WTC11 (cell line): ENCODE measurements at regions not wholly inside any gene's neighbourhood (a gene's known extent, or its start where the extent isn't known, plus 50 kb on each side); places are given as distances from the start of the nearest gene placed in this dataset.
A peak's percentile ranks its signal among the peaks of the same experiment; 100 is the strongest.

Experiments
- ATAC-seq: fragments of 200-7000 bp; cut with Tn5 transposase; 2 replicates; pipeline ENCODE4 v1.10.0; 2021; ENCODE audit warnings: mild to moderate bottlenecking, moderate library complexity
- CTCF ChIA-PET: fragments of 300-600 bp; sonication (Branson Sonifier 250); formaldehyde crosslinking; loops from one replicate; lab custom pipeline; 2021; ENCODE audit warnings: antibody characterized with exemption; lab: Charles Lee
- POLR2A ChIA-PET: fragments of 350-600 bp; sonication (Branson Sonifier 250); formaldehyde crosslinking; loops from one replicate; lab custom pipeline; 2021; ENCODE audit warnings: antibody characterized with exemption; lab: Charles Lee
- DNase-seq: peaks from one replicate; pipeline ENCODE4 v3.0.0; 2021; ENCODE audit warnings: low spot score
- H3K27ac Mint-ChIP-seq: 2 replicates; pipeline ENCODE4 v1.8.0; 2021; ENCODE audit warnings: mixed read lengths
- H3K27me3 Mint-ChIP-seq: 2 replicates; pipeline ENCODE4 v1.8.0; 2021; ENCODE audit warnings: low read depth, mild to moderate bottlenecking, moderate library complexity, mixed read lengths
- H3K36me3 Mint-ChIP-seq: 2 replicates; pipeline ENCODE4 v1.8.0; 2021; ENCODE audit warnings: mixed read lengths
- H3K4me1 Mint-ChIP-seq: 2 replicates; pipeline ENCODE4 v1.8.0; 2022; ENCODE audit warnings: mixed read lengths
- H3K4me3 Mint-ChIP-seq: 2 replicates; pipeline ENCODE4 v1.8.0; 2021; ENCODE audit warnings: mild to moderate bottlenecking, moderate library complexity, mixed read lengths
- H3K9me3 Mint-ChIP-seq: 2 replicates; pipeline ENCODE4 v1.8.0; 2021; ENCODE audit warnings: mixed read lengths
- ELF4 ChIP-seq: sonication (generic); formaldehyde crosslinking; IDR thresholded peaks from 2 replicates; pipeline ENCODE4 v1.8.1; 2022; ENCODE audit warnings: low read depth, mild to moderate bottlenecking, moderate library complexity, missing genetic modification reagents
- ETV6 ChIP-seq: sonication (generic); formaldehyde crosslinking; IDR thresholded peaks from 2 replicates; pipeline ENCODE4 v1.8.1; 2022; ENCODE audit warnings: mild to moderate bottlenecking, missing genetic modification reagents
- FOXJ3 ChIP-seq: sonication (generic); formaldehyde crosslinking; IDR thresholded peaks from 2 replicates; pipeline ENCODE4 v1.9.0; 2021; ENCODE audit warnings: missing genetic modification reagents, mild to moderate bottlenecking, borderline replicate concordance
- FOXP1 ChIP-seq: sonication (generic); formaldehyde crosslinking; IDR thresholded peaks from 2 replicates; pipeline ENCODE4 v1.8.0; 2022; ENCODE audit warnings: missing genetic modification reagents, mild to moderate bottlenecking, moderate library complexity, borderline replicate concordance
- GABPB1 ChIP-seq: sonication (generic); formaldehyde crosslinking; IDR thresholded peaks from 2 replicates; pipeline ENCODE4 v1.8.1; 2023; ENCODE audit warnings: mild to moderate bottlenecking, missing genetic modification reagents
- GTF2I ChIP-seq: fragments of 250-450 bp; sonication (Bioruptor Pico); conservative IDR thresholded peaks from 2 replicates; pipeline ENCODE4 v1.4.0; 2021; ENCODE audit warnings: mild to moderate bottlenecking
- JUN ChIP-seq: sonication (generic); formaldehyde crosslinking; IDR thresholded peaks from 2 replicates; pipeline ENCODE4 v1.8.0; 2023; ENCODE audit warnings: mild to moderate bottlenecking, missing genetic modification reagents
- KAT7 ChIP-seq: sonication (generic); formaldehyde crosslinking; IDR thresholded peaks from 2 replicates; pipeline ENCODE4 v1.8.1; 2023; ENCODE audit warnings: missing genetic modification reagents, mild to moderate bottlenecking, borderline replicate concordance
- MYBL2 ChIP-seq: sonication (generic); formaldehyde crosslinking; IDR thresholded peaks from 2 replicates; pipeline ENCODE4 v1.8.1; 2023; ENCODE audit warnings: mild to moderate bottlenecking, moderate library complexity, missing genetic modification reagents
- NFYB ChIP-seq: sonication (generic); formaldehyde crosslinking; conservative IDR thresholded peaks from 2 replicates; pipeline ENCODE4 v1.8.0; 2022; ENCODE audit warnings: low read depth, missing genetic modification reagents
- RELA ChIP-seq: sonication (generic); formaldehyde crosslinking; IDR thresholded peaks from 2 replicates; pipeline ENCODE4 v1.8.1; 2022; ENCODE audit warnings: missing genetic modification reagents, mild to moderate bottlenecking, borderline replicate concordance
- RORB ChIP-seq: fragments of 250-450 bp; sonication (Bioruptor Pico); IDR thresholded peaks from 2 replicates; pipeline ENCODE4 v1.9.0; 2021; ENCODE audit warnings: mild to moderate bottlenecking
- TEAD1 ChIP-seq: sonication (generic); formaldehyde crosslinking; IDR thresholded peaks from 2 replicates; pipeline ENCODE4 v1.8.0; 2022; ENCODE audit warnings: mild to moderate bottlenecking, missing genetic modification reagents
- TEAD4 ChIP-seq: sonication (generic); formaldehyde crosslinking; IDR thresholded peaks from 2 replicates; pipeline ENCODE4 v1.8.0; 2022; ENCODE audit warnings: mild to moderate bottlenecking, missing genetic modification reagents
- ZNF121 ChIP-seq: sonication (generic); formaldehyde crosslinking; IDR thresholded peaks from 2 replicates; pipeline ENCODE4 v1.8.0; 2023; ENCODE audit warnings: missing genetic modification reagents
- ZNF138 ChIP-seq: sonication (generic); formaldehyde crosslinking; conservative IDR thresholded peaks from 2 replicates; pipeline ENCODE4 v1.8.1; 2022; ENCODE audit warnings: mild to moderate bottlenecking, moderate library complexity, missing genetic modification reagents
- ZNF263 ChIP-seq: sonication (generic); formaldehyde crosslinking; IDR thresholded peaks from 2 replicates; pipeline ENCODE4 v1.8.1; 2022; ENCODE audit warnings: low read depth, mild to moderate bottlenecking, moderate library complexity, missing genetic modification reagents
- ZNF423 ChIP-seq: fragments of 250-450 bp; sonication (Bioruptor Pico); IDR thresholded peaks from 2 replicates; pipeline ENCODE4 v2.1.2; 2022; ENCODE audit warnings: mild to moderate bottlenecking, moderate library complexity
- TF ChIP-seq, protein P1 (sequence below): fragments of 250-450 bp; sonication (Bioruptor Pico); IDR thresholded peaks from 2 replicates; pipeline ENCODE4 v1.8.0; 2021; ENCODE audit warnings: mild to moderate bottlenecking
- TF ChIP-seq, protein P2 (sequence below): sonication (generic); formaldehyde crosslinking; IDR thresholded peaks from 2 replicates; pipeline ENCODE4 v1.8.1; 2022; ENCODE audit warnings: low read depth, mild to moderate bottlenecking, moderate library complexity, missing genetic modification reagents, borderline replicate concordance
- TF ChIP-seq, protein P3 (sequence below): sonication (generic); formaldehyde crosslinking; conservative IDR thresholded peaks from 2 replicates; pipeline ENCODE4 v1.8.1; 2022; ENCODE audit warnings: mild to moderate bottlenecking, missing genetic modification reagents
- TF ChIP-seq, protein P4 (sequence below): sonication (generic); formaldehyde crosslinking; IDR thresholded peaks from 2 replicates; pipeline ENCODE4 v1.8.1; 2022; ENCODE audit warnings: missing genetic modification reagents, borderline replicate concordance
- TF ChIP-seq, protein P5 (sequence below): sonication (generic); formaldehyde crosslinking; IDR thresholded peaks from 2 replicates; pipeline ENCODE4 v1.8.0; 2022; ENCODE audit warnings: missing genetic modification reagents
- TF ChIP-seq, protein P6 (sequence below): sonication (generic); formaldehyde crosslinking; IDR thresholded peaks from 2 replicates; pipeline ENCODE4 v1.8.1; 2022; ENCODE audit warnings: low read depth, missing genetic modification reagents, borderline replicate concordance

DNA sequence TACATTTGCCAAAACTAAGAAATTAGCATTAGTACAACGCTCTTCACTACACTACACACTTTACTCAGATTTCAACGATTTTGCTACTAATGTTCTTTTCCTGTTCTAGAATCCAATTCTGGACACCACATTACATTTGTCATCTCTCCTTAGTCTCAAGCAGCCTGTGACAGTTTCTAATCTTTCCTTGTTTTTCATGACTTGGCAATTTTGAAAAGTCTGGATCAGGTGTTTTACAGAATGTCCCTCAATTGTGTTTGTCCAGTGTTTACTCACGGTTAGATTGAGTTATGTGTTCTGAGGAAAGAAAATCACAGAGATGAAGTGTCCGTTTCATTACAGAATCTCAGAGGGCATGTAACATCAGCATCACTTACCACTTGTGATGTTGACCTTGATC lies 372.6 kb downstream of the TFAP2A start:
- peaks cover 10% of the 10 kb centered on the region for H3K9me3 Mint-ChIP-seq
- H3K27me3 Mint-ChIP-seq: no peaks in the 10 kb centered on the region; the same call in 1 of the 2 replicates
- TF ChIP-seq KAT7 (CRISPR knock-in tag) (no peak), JUN (CRISPR knock-in tag) (no peak), GTF2I (CRISPR knock-in tag) (no peak), ETV6 (CRISPR knock-in tag) (no peak), ZNF121 (CRISPR knock-in tag) (no peak), NFYB (CRISPR knock-in tag) (no peak), RELA (CRISPR knock-in tag) (no peak), TEAD4 (CRISPR knock-in tag) (no peak)
- TF ChIP-seq, protein P1, sequence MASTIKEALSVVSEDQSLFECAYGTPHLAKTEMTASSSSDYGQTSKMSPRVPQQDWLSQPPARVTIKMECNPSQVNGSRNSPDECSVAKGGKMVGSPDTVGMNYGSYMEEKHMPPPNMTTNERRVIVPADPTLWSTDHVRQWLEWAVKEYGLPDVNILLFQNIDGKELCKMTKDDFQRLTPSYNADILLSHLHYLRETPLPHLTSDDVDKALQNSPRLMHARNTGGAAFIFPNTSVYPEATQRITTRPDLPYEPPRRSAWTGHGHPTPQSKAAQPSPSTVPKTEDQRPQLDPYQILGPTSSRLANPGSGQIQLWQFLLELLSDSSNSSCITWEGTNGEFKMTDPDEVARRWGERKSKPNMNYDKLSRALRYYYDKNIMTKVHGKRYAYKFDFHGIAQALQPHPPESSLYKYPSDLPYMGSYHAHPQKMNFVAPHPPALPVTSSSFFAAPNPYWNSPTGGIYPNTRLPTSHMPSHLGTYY (CRISPR knock-in tag): no peak
- TF ChIP-seq, all 79 proteins: peak for 0
- DNase-seq (no peak), ATAC-seq (no peak)
- ChIA-PET CTCF (no interaction called here), POLR2A (no interaction called here)
- no peak overlapping the region for H3K4me3 Mint-ChIP-seq
- H3K36me3 Mint-ChIP-seq: no peaks in the 10 kb centered on the region
- H3K27ac Mint-ChIP-seq: no peak overlapping the region
- H3K4me1 Mint-ChIP-seq: no peaks in the 10 kb centered on the region

DNA sequence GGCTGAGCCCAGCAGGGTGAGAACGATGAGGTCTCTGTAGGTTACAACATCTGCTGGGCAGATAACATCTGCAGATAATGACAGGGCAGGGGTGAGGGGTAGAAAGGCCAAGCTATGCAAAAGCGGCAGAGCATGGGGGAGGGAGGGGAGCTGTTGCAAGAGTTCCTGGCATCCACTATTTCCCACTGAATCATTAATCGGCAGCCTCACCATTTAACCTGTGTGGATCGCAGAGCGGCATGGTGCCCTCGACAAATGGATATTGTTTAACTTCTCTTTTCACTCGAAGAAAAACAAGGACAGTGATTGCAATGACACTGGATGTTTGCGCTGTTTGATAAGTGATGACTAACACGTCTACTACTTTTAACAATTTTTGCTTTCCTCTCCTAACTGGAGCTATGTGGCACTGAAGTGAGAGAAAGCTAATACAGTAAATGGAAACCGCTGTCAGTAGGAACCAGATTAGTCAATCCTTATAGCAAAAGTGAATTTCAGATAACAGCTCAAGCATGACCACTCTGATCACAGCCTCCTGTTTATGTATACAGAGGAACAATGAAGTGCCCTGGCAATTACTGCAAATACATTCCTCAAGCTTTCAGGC lies 381.5 kb downstream of the TFAP2A start:
- Mint-ChIP-seq H3K27ac (no peak overlapping the region), H3K9me3 (no peaks in the 10 kb centered on the region), H3K27me3 (peaks cover 8% of the 10 kb centered on the region; the same call in 1 of the 2 replicates), H3K36me3 (no peaks in the 10 kb centered on the region), H3K4me1 (peaks cover 9% of the 10 kb centered on the region), H3K4me3 (no peak overlapping the region)
- TF ChIP-seq, protein P2, sequence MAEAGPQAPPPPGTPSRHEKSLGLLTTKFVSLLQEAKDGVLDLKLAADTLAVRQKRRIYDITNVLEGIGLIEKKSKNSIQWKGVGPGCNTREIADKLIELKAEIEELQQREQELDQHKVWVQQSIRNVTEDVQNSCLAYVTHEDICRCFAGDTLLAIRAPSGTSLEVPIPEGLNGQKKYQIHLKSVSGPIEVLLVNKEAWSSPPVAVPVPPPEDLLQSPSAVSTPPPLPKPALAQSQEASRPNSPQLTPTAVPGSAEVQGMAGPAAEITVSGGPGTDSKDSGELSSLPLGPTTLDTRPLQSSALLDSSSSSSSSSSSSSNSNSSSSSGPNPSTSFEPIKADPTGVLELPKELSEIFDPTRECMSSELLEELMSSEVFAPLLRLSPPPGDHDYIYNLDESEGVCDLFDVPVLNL (CRISPR knock-in tag): no peak
- TF ChIP-seq FOXJ3 (CRISPR knock-in tag): no peak
- TF ChIP-seq, protein P3, sequence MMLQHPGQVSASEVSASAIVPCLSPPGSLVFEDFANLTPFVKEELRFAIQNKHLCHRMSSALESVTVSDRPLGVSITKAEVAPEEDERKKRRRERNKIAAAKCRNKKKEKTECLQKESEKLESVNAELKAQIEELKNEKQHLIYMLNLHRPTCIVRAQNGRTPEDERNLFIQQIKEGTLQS (CRISPR knock-in tag): no peak
- no peak for TF ChIP-seq FOXP1 (CRISPR knock-in tag)
- no peak for TF ChIP-seq ELF4 (CRISPR knock-in tag)
- no peak for TF ChIP-seq ZNF263 (CRISPR knock-in tag)
- no peak for TF ChIP-seq MYBL2 (CRISPR knock-in tag)
- TF ChIP-seq, protein P4, sequence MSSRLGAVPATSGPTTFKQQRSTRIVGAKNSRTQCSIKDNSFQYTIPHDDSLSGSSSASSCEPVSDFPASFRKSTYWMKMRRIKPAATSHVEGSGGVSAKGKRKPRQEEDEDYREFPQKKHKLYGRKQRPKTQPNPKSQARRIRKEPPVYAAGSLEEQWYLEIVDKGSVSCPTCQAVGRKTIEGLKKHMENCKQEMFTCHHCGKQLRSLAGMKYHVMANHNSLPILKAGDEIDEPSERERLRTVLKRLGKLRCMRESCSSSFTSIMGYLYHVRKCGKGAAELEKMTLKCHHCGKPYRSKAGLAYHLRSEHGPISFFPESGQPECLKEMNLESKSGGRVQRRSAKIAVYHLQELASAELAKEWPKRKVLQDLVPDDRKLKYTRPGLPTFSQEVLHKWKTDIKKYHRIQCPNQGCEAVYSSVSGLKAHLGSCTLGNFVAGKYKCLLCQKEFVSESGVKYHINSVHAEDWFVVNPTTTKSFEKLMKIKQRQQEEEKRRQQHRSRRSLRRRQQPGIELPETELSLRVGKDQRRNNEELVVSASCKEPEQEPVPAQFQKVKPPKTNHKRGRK (CRISPR knock-in tag): no peak
- no peak for TF ChIP-seq JUN (CRISPR knock-in tag)
- TF ChIP-seq RORB: no peak
- ChIA-PET CTCF (interaction anchor here (0.6 to 1.0 kb wide), 4 partner anchors 51 to 388 kb away, joined by 3 to 4 read pairs (median 3); partner anchors contain the start of gene TFAP2A), POLR2A (interaction anchor here (0.6 kb wide), 1 partner anchor 34 kb away, joined by 3 read pairs; no protein-coding TSS in a partner anchor)
- DNase-seq (no peak), ATAC-seq (peak; percentile 51)

DNA sequence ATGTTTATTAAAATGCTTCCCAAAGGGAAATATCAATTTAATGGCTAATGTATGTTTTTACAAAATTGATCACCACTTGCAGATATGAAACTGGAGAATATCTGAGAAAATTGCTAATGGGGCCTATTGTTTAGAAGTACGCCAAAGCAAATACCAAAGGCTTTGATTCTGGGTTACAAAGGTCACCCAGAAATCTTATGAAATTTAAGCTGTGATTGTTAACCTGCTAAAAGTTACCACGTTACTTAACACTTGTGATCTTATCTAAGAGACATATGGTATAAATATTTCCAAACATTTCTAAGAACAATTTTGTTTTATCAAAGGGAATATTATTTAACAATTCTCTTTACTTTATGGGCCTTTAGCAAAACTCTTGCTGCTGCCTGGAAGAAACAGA lies 383.3 kb downstream of the TFAP2A start:
- H3K27me3 Mint-ChIP-seq: 0 out of 2 replicates have a peak, but pooled peaks cover 8% of the 10 kb centered on the region
- no peak overlapping the region for H3K27ac Mint-ChIP-seq
- no peak for ATAC-seq
- ChIA-PET CTCF (no interaction called here), POLR2A (no interaction called here)
- peaks cover 9% of the 10 kb centered on the region for H3K4me1 Mint-ChIP-seq
- no peaks in the 10 kb centered on the region for H3K9me3 Mint-ChIP-seq
- H3K4me3 Mint-ChIP-seq: no peak overlapping the region
- H3K36me3 Mint-ChIP-seq: no peaks in the 10 kb centered on the region
- no peak for DNase-seq
- TF ChIP-seq, protein P5, sequence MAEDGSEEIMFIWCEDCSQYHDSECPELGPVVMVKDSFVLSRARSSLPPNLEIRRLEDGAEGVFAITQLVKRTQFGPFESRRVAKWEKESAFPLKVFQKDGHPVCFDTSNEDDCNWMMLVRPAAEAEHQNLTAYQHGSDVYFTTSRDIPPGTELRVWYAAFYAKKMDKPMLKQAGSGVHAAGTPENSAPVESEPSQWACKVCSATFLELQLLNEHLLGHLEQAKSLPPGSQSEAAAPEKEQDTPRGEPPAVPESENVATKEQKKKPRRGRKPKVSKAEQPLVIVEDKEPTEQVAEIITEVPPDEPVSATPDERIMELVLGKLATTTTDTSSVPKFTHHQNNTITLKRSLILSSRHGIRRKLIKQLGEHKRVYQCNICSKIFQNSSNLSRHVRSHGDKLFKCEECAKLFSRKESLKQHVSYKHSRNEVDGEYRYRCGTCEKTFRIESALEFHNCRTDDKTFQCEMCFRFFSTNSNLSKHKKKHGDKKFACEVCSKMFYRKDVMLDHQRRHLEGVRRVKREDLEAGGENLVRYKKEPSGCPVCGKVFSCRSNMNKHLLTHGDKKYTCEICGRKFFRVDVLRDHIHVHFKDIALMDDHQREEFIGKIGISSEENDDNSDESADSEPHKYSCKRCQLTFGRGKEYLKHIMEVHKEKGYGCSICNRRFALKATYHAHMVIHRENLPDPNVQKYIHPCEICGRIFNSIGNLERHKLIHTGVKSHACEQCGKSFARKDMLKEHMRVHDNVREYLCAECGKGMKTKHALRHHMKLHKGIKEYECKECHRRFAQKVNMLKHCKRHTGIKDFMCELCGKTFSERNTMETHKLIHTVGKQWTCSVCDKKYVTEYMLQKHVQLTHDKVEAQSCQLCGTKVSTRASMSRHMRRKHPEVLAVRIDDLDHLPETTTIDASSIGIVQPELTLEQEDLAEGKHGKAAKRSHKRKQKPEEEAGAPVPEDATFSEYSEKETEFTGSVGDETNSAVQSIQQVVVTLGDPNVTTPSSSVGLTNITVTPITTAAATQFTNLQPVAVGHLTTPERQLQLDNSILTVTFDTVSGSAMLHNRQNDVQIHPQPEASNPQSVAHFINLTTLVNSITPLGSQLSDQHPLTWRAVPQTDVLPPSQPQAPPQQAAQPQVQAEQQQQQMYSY (CRISPR knock-in tag): no peak
- TF ChIP-seq GABPB1 (CRISPR knock-in tag): no peak
- no peak for TF ChIP-seq ZNF423 (CRISPR knock-in tag)
- TF ChIP-seq, protein P6, sequence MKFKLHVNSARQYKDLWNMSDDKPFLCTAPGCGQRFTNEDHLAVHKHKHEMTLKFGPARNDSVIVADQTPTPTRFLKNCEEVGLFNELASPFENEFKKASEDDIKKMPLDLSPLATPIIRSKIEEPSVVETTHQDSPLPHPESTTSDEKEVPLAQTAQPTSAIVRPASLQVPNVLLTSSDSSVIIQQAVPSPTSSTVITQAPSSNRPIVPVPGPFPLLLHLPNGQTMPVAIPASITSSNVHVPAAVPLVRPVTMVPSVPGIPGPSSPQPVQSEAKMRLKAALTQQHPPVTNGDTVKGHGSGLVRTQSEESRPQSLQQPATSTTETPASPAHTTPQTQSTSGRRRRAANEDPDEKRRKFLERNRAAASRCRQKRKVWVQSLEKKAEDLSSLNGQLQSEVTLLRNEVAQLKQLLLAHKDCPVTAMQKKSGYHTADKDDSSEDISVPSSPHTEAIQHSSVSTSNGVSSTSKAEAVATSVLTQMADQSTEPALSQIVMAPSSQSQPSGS (CRISPR knock-in tag): no peak
- TF ChIP-seq ZNF138: no peak
- no peak for TF ChIP-seq TEAD1 (CRISPR knock-in tag)
